ENCODE measurements at regions not wholly inside any gene's neighbourhood (a gene's known extent, or its start where the extent isn't known, plus 50 kb on each side); places are given as distances from the start of the nearest gene placed in this dataset.
"Not testable (repeated sequence)": the region's sequence is repeated elsewhere in the genome, so short reads cannot be mapped to it uniquely, and the experiment has no call there.

- no peak for DNase-seq (ENCODE audit: unreplicated experiment)
- Mint-ChIP-seq H3K4me1 (ENCODE audit: insufficient read depth, unreplicated experiment) (no peaks in the 10 kb centered on the region), H3K9me3 (ENCODE audit: unreplicated experiment) (no peaks in the 10 kb centered on the region), H3K27ac (ENCODE audit: low read depth, unreplicated experiment) (no peak overlapping the region), H3K4me3 (ENCODE audit: unreplicated experiment) (no peak overlapping the region), H3K27me3 (ENCODE audit: insufficient read depth, unreplicated experiment) (peaks cover 10% of the 10 kb centered on the region), H3K36me3 (ENCODE audit: insufficient read depth, unreplicated experiment) (no peaks in the 10 kb centered on the region)
- TF ChIP-seq CTCF (IDR thresholded peaks at IDR 0.05; ENCODE audit: unreplicated experiment) = no peak
- POLR2A ChIA-PET = no interaction called here
- BruUV-seq (replicated peaks) = no TSS peak
- intact Hi-C loops (cut with micrococcal nuclease) = no loop called here
- CTCF ChIA-PET = interaction anchor here (0.9 kb wide), 1 partner anchor 17 kb away, joined by 4 read pairs; no protein-coding TSS in a partner anchor
These were observed 542.0 kb downstream of the FAM181B start for GRCh38 chr11:82191695-82192094.

GRCh38 chr11:82185925-82186324 lies 547.7 kb downstream of the FAM181B start:
- no peak for TF ChIP-seq CTCF (IDR thresholded peaks at IDR 0.05; ENCODE audit: unreplicated experiment)
- CTCF ChIA-PET = no interaction called here
- intact Hi-C loops (cut with micrococcal nuclease) = no loop called here
- no TSS peak for BruUV-seq (replicated peaks)
- Mint-ChIP-seq H3K27me3 (ENCODE audit: insufficient read depth, unreplicated experiment) (no peaks in the 10 kb centered on the region), H3K36me3 (ENCODE audit: insufficient read depth, unreplicated experiment) (no peaks in the 10 kb centered on the region), H3K9me3 (ENCODE audit: unreplicated experiment) (no peaks in the 10 kb centered on the region), H3K4me3 (ENCODE audit: unreplicated experiment) (no peak overlapping the region), H3K4me1 (ENCODE audit: insufficient read depth, unreplicated experiment) (no peaks in the 10 kb centered on the region), H3K27ac (ENCODE audit: low read depth, unreplicated experiment) (no peak overlapping the region)
- no peak for DNase-seq (ENCODE audit: unreplicated experiment)
- POLR2A ChIA-PET = no interaction called here

- no peak for DNase-seq (ENCODE audit: unreplicated experiment)
- Mint-ChIP-seq H3K27me3 (ENCODE audit: insufficient read depth, unreplicated experiment) (no peaks in the 10 kb centered on the region), H3K9me3 (ENCODE audit: unreplicated experiment) (no peaks in the 10 kb centered on the region), H3K27ac (ENCODE audit: low read depth, unreplicated experiment) (no peak overlapping the region), H3K4me3 (ENCODE audit: unreplicated experiment) (no peak overlapping the region), H3K36me3 (ENCODE audit: insufficient read depth, unreplicated experiment) (no peaks in the 10 kb centered on the region), H3K4me1 (ENCODE audit: insufficient read depth, unreplicated experiment) (no peaks in the 10 kb centered on the region)
- ChIA-PET CTCF (no interaction called here), POLR2A (no interaction called here)
- BruUV-seq (replicated peaks) = no TSS peak
- TF ChIP-seq CTCF (IDR thresholded peaks at IDR 0.05; ENCODE audit: unreplicated experiment) = no peak
- intact Hi-C loops (cut with micrococcal nuclease) = no loop called here
These were observed 548.7 kb downstream of the FAM181B start for GRCh38 chr11:82184966-82185365.

GRCh38 chr11:82183346-82183745 lies 550.3 kb downstream of the FAM181B start:
- Mint-ChIP-seq H3K9me3 (ENCODE audit: unreplicated experiment) (no peaks in the 10 kb centered on the region), H3K4me1 (ENCODE audit: insufficient read depth, unreplicated experiment) (no peaks in the 10 kb centered on the region), H3K27ac (ENCODE audit: low read depth, unreplicated experiment) (no peak overlapping the region), H3K4me3 (ENCODE audit: unreplicated experiment) (no peak overlapping the region), H3K27me3 (ENCODE audit: insufficient read depth, unreplicated experiment) (no peaks in the 10 kb centered on the region), H3K36me3 (ENCODE audit: insufficient read depth, unreplicated experiment) (no peaks in the 10 kb centered on the region)
- ChIA-PET CTCF (no interaction called here), POLR2A (no interaction called here)
- no TSS peak for BruUV-seq (replicated peaks)
- no peak for DNase-seq (ENCODE audit: unreplicated experiment)
- no peak for TF ChIP-seq CTCF (IDR thresholded peaks at IDR 0.05; ENCODE audit: unreplicated experiment)
- intact Hi-C loops (cut with micrococcal nuclease) = no loop called here

- H3K9me3 Mint-ChIP-seq (ENCODE audit: unreplicated experiment); DNase-seq (ENCODE audit: unreplicated experiment); POLR2A ChIA-PET; H3K27me3 Mint-ChIP-seq (ENCODE audit: insufficient read depth, unreplicated experiment); H3K36me3 Mint-ChIP-seq (ENCODE audit: insufficient read depth, unreplicated experiment); H3K27ac Mint-ChIP-seq (ENCODE audit: low read depth, unreplicated experiment); H3K4me1 Mint-ChIP-seq (ENCODE audit: insufficient read depth, unreplicated experiment); H3K4me3 Mint-ChIP-seq (ENCODE audit: unreplicated experiment); BruUV-seq (replicated peaks); CTCF ChIA-PET; intact Hi-C loops (cut with micrococcal nuclease): not testable (repeated sequence)
These were observed 551.0 kb downstream of the FAM181B start for GRCh38 chr11:82182697-82183096.

GRCh38 chr11:82181796-82182195 lies 551.9 kb downstream of the FAM181B start:
- DNase-seq (ENCODE audit: unreplicated experiment); POLR2A ChIA-PET; BruUV-seq (replicated peaks); H3K36me3 Mint-ChIP-seq (ENCODE audit: insufficient read depth, unreplicated experiment); H3K9me3 Mint-ChIP-seq (ENCODE audit: unreplicated experiment); H3K4me3 Mint-ChIP-seq (ENCODE audit: unreplicated experiment); H3K27ac Mint-ChIP-seq (ENCODE audit: low read depth, unreplicated experiment); H3K27me3 Mint-ChIP-seq (ENCODE audit: insufficient read depth, unreplicated experiment); CTCF ChIA-PET; H3K4me1 Mint-ChIP-seq (ENCODE audit: insufficient read depth, unreplicated experiment); intact Hi-C loops (cut with micrococcal nuclease): not testable (repeated sequence)

Measured in MCF 10A (cell line).